Activated naive CD8-positive, alpha-beta T cell treated with anti-CD3 and anti-CD28 coated beads for 36 hours (primary cell): ENCODE measurements at regions not wholly inside any gene's neighbourhood (a gene's known extent, or its start where the extent isn't known, plus 50 kb on each side); places are given as distances from the start of the nearest gene placed in this dataset.
"Not testable (repeated sequence)": the region's sequence is repeated elsewhere in the genome, so short reads cannot be mapped to it uniquely, and the experiment has no call there.

Experiments used
- DNase-seq: peaks from one replicate; pipeline ENCODE4 v3.0.0; 2021
- H3K27ac Mint-ChIP-seq: one replicate; pipeline ENCODE4 v1.8.0; 2022; ENCODE audit warnings: mild to moderate bottlenecking, moderate library complexity, mixed read lengths
- H3K27me3 Mint-ChIP-seq: one replicate; pipeline ENCODE4 v1.8.0; 2022; ENCODE audit warnings: mild to moderate bottlenecking, mixed read lengths
- H3K36me3 Mint-ChIP-seq: one replicate; pipeline ENCODE4 v1.8.0; 2021; ENCODE audit warnings: mild to moderate bottlenecking, mixed read lengths
- H3K4me1 Mint-ChIP-seq: one replicate; pipeline ENCODE4 v1.8.0; 2021; ENCODE audit warnings: mixed read lengths
- H3K4me3 Mint-ChIP-seq: one replicate; pipeline ENCODE4 v1.8.0; 2022; ENCODE audit warnings: mild to moderate bottlenecking, moderate library complexity, mixed read lengths
- H3K9me3 Mint-ChIP-seq: one replicate; pipeline ENCODE4 v1.8.0; 2022; ENCODE audit warnings: mixed read lengths

DNA sequence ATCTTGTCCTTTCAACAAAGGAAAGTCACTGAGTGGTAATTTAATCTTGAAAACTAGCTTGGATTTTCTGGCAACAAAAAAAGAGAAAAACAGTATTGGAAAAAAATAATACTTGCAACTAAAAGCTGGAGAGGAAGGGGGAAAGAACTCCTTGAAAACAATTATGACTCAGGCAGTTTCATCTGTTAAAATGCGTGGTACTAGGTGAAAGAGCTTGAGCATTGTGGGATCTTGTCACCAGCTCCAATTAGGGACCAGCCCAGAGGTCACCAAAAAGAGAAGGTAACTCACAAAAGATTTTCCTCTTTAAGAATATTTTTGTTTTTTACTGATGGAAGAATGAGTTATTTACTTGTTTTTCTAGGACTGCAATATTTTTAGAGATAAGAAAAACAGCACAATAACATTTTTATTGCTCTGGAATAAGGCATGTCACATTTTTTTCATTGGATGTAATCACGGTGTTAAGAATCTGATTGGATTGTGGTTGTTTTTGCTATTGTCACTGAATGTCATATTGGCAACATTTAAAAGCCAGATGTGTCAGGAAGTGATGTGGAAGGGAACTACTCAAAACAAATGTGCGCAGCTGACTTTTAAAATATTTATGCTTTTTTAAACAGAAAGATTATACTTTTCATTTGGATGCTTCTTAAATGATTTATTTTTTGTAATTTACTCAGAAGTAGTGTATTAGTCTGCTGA is 78.5 kb upstream of the ADAMTS5 start:
- Mint-ChIP-seq H3K27ac (no peak overlapping the region), H3K36me3 (no peaks in the 10 kb centered on the region), H3K9me3 (no peaks in the 10 kb centered on the region), H3K4me3 (no peak overlapping the region), H3K4me1 (no peaks in the 10 kb centered on the region), H3K27me3 (no peaks in the 10 kb centered on the region)
- DNase-seq: no peak

DNA sequence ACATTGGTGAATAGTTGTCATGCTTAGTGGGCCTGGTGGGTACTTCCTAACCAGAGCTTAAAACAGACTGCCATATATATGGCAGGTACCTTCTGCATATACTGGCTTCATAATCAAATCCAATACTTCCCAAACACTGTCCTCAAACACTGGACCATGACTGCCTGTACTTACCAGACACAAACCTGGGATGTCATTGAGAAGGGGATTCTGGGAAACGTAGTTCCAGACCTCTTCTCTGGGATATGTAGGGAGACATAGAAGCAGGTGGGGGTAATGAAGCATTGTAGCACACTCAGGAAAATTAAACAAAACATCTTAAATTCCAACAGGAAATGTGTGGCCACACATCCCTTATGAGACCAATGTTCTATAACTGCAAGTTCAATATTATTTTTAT is 76.5 kb upstream of the ADAMTS5 start:
- Mint-ChIP-seq H3K27ac (no peak overlapping the region), H3K4me1 (no peaks in the 10 kb centered on the region), H3K36me3 (no peaks in the 10 kb centered on the region), H3K27me3 (no peaks in the 10 kb centered on the region), H3K9me3 (no peaks in the 10 kb centered on the region), H3K4me3 (no peak overlapping the region)
- DNase-seq: no peak

DNA sequence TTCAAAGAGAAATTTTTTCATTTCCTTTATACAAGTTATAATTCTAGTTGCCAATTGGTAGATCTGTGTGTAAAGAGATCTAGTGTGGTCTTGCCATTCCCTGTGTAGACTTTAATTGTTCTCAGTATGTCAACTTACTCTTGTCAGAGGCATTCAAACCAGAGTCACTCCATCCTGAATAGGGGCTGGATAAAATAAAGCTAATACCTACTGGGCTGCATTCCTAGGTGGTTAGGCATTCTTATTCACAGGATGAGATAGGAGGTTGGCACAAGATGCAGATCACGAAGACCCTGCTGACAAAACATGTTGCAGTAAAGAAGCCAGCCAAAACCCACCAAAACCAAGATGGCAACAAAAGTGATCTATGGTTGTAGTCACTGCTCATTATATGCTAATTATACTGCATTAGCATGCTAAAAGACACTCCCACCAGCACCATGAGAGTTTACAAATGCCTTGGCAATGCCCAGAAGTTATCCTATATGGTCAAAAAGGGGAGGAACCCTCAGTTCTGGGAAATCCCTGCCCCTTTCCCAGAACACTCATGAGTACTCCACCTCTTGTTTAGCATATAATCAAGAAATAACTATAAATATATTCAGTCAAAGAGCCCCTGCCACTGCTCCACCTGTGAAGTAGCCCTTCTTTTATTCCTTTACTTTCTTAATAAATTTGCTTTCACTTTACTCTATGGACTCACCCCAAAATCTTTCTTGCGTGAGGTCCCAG is 74.0 kb upstream of the ADAMTS5 start:
- DNase-seq: no peak
- Mint-ChIP-seq H3K4me3 (no peak overlapping the region), H3K27ac (no peak overlapping the region), H3K27me3 (no peaks in the 10 kb centered on the region), H3K4me1 (no peaks in the 10 kb centered on the region), H3K36me3 (no peaks in the 10 kb centered on the region), H3K9me3 (no peaks in the 10 kb centered on the region)

DNA sequence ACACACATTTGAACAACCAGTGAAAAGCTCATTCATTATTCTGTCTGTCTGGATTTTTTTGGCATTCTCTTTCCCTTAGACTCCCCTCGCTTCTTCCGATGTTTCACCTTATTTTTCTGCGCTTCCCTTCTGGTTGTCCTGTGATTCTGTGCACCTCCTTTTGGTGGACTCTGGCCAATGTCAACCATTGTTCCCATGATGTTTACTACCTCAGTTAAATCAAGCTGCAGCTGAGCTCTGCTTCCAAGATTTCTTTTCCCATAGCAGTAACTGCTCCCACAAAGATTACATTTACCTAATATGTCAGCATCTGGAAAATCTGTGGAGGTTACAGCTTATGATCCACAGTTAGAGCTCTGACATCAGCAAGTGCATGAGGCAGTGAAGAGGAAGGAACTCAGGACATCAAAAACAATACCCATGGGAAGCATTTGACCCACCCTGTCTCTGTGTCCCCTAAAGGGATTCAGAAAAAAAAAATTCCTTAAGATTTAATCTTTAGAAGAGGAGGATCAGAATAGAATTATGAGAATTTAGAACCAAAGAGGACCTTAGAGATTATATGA is 69.9 kb upstream of the ADAMTS5 start:
- Mint-ChIP-seq H3K27ac (no peak overlapping the region), H3K36me3 (no peaks in the 10 kb centered on the region), H3K4me1 (no peaks in the 10 kb centered on the region), H3K9me3 (no peaks in the 10 kb centered on the region), H3K4me3 (no peak overlapping the region), H3K27me3 (no peaks in the 10 kb centered on the region)
- no peak for DNase-seq

DNA sequence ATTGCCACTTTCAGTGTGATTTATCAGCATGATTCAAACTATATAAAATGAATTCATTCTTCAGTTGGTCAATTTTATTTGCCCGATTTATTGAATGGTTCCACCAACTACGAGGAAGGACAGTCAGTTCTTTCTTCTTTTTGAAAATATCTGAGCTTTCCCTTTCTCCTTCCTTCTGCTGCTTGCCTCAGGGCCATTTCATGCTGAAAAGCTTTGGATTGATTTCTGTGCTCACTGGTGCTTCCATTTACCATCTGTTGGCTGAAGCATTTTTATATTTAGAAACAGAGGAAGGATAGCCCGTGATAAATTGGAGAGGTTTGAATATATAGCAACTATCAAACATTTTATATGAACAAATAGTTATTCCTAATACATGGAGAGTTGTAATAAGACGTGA is 68.9 kb upstream of the ADAMTS5 start:
- DNase-seq: no peak
- Mint-ChIP-seq H3K27ac (no peak overlapping the region), H3K9me3 (no peaks in the 10 kb centered on the region), H3K27me3 (no peaks in the 10 kb centered on the region), H3K36me3 (no peaks in the 10 kb centered on the region), H3K4me3 (no peak overlapping the region), H3K4me1 (no peaks in the 10 kb centered on the region)

DNA sequence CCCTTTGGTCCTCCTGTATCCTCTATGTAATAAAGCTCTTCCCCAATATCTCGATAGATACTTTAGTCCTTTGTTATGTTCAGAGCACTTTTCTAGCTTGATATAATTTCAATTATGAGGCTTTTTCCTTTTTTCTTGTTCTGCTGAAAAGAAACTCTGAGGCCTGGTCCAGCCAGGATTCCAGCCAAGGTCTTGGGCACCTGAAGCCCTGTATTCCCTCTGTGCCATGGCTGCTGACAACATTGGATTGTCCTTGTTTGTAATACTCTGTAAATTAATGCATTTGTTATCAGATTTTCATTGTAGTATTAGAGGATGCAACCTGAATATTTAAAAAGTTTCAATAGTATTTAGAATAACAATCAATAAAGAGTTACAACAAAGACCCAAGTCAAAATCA is 67.9 kb upstream of the ADAMTS5 start:
- DNase-seq: no peak
- Mint-ChIP-seq H3K4me3 (no peak overlapping the region), H3K27ac (no peak overlapping the region), H3K4me1 (no peaks in the 10 kb centered on the region), H3K27me3 (no peaks in the 10 kb centered on the region), H3K9me3 (no peaks in the 10 kb centered on the region), H3K36me3 (no peaks in the 10 kb centered on the region)

DNA sequence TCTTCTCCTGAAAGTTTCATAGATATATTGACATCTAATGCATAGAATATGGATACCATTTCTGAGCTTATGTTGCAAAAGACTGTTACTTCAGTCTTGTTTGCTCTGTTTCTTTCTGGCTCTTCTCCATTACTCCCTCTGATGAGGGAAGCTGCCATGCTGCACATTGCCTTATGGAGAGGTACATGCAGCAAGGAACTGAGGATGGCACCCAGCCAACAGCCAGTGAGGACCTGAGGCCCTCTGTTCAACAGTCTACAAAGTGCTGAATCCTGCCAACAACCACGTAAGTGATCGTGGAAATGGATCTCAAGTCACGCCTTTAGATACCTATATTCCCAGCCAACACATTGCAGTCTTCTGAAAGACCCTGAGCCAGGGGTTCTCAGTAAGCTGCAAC is 66.6 kb upstream of the ADAMTS5 start:
- H3K36me3 Mint-ChIP-seq: no peaks in the 10 kb centered on the region
- no peaks in the 10 kb centered on the region for H3K27me3 Mint-ChIP-seq
- no peaks in the 10 kb centered on the region for H3K4me1 Mint-ChIP-seq
- no peaks in the 10 kb centered on the region for H3K9me3 Mint-ChIP-seq
- no peak overlapping the region for H3K4me3 Mint-ChIP-seq
- H3K27ac Mint-ChIP-seq: no peak overlapping the region
- DNase-seq: no peak

DNA sequence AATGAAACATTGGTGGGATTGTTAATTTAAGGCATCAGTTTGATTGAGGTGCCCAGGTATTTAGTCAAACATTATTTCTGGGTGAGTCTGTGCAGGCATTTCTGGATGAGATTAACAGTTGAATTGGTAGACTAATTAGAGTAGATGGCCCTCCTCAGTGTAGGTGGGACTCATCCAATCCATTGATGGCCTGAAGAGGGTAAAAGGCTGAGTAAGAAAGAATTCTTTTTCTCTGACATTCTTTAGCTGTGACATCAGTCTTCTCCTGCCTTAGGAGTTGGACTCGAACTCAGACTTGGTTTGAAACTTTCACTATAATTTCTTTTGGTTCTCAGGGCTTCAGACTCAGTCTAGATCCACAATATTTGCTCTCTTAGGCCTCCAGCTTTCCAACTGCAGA is 59.6 kb upstream of the ADAMTS5 start:
- H3K4me3 Mint-ChIP-seq: no peak overlapping the region
- no peaks in the 10 kb centered on the region for H3K9me3 Mint-ChIP-seq
- H3K36me3 Mint-ChIP-seq: no peaks in the 10 kb centered on the region
- peaks cover 5% of the 10 kb centered on the region for H3K27me3 Mint-ChIP-seq
- no peak overlapping the region for H3K27ac Mint-ChIP-seq
- DNase-seq: no peak
- no peaks in the 10 kb centered on the region for H3K4me1 Mint-ChIP-seq

DNA sequence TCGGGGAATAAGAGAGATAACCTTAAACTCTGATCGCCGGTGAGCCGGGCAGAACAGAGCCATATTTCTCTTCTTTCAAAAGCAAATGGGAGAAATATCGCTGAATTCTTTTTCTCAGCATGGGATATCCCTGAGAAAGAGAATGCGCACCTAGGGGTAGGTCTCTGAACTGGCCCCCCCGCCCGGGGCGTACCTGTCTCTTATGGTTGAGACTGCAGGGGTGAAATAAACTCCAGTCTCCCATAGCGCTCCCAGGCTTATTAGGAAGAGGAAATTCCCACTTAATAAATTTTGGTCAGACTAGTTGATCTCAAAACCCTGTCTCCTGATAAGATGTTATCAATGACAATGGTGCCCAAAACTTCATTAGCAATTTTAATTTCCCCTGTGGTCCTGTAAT is 58.8 kb upstream of the ADAMTS5 start:
- not testable (repeated sequence) for H3K27me3 Mint-ChIP-seq, H3K27ac Mint-ChIP-seq, H3K4me3 Mint-ChIP-seq, H3K36me3 Mint-ChIP-seq, H3K4me1 Mint-ChIP-seq, H3K9me3 Mint-ChIP-seq, DNase-seq

DNA sequence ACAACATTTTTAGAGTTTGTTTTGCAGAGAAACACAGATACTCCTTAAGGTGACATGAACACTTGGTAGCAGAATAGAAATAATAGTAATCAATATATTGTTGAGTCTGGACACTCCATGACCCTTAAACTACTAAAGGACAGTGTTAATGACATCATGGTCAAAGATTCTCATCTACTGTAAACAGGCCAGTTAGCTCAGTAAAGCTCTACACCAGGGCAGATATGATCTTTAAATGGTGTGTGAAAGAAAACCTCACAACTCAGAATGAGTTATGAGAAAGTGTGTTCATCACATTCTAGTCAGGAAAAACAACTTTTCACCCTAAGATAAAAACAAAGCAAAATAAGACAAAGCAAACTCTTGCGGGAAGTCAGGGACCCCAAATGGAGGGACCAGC is 58.1 kb upstream of the ADAMTS5 start:
- no peaks in the 10 kb centered on the region for H3K36me3 Mint-ChIP-seq
- DNase-seq: no peak
- no peak overlapping the region for H3K27ac Mint-ChIP-seq
- H3K4me1 Mint-ChIP-seq: no peaks in the 10 kb centered on the region
- H3K27me3 Mint-ChIP-seq: peaks cover 5% of the 10 kb centered on the region
- no peak overlapping the region for H3K4me3 Mint-ChIP-seq
- no peaks in the 10 kb centered on the region for H3K9me3 Mint-ChIP-seq

DNA sequence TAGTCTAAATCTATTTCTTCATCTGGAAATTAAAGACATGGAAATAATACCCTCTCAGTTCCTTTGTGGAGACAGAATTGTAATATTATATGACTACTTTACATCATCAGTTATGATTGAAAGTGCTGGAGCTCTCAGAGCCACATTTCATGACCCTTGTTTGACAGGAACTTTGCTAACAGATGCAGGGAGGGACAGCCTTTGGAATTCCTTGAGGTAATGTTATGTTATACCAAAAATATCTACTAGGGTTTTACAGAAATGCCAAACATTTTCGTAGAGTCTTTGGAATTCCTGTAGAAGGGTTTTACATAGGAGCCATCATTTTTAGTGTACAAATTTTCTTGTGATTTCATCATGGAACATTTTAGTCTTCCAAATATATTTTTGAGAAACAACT is 57.4 kb upstream of the ADAMTS5 start:
- Mint-ChIP-seq H3K36me3 (no peaks in the 10 kb centered on the region), H3K27me3 (peaks cover 10% of the 10 kb centered on the region), H3K4me1 (no peaks in the 10 kb centered on the region), H3K27ac (no peak overlapping the region), H3K9me3 (no peaks in the 10 kb centered on the region), H3K4me3 (no peak overlapping the region)
- DNase-seq: no peak

DNA sequence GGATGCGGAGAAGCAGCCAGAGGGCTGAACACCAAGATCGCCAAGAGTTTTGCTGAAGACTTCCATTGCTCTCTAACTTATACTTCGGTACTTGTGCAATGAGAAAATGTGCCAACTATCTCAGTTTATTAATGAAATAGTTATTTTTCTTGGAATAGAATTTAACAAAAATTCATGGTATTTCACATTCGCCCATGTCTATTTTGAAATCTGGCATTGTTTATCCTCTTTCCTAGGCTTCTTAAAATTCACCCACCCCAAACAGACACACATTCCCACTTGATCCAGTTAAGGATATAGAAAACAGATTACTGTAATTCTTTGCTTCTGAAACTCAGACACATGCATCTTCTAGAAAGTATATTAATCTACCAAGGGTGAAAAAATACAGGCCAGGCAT is 56.3 kb upstream of the ADAMTS5 start:
- Mint-ChIP-seq H3K36me3 (no peaks in the 10 kb centered on the region), H3K27me3 (peaks cover 11% of the 10 kb centered on the region), H3K9me3 (no peaks in the 10 kb centered on the region), H3K27ac (no peak overlapping the region), H3K4me3 (no peak overlapping the region), H3K4me1 (no peaks in the 10 kb centered on the region)
- no peak for DNase-seq

DNA sequence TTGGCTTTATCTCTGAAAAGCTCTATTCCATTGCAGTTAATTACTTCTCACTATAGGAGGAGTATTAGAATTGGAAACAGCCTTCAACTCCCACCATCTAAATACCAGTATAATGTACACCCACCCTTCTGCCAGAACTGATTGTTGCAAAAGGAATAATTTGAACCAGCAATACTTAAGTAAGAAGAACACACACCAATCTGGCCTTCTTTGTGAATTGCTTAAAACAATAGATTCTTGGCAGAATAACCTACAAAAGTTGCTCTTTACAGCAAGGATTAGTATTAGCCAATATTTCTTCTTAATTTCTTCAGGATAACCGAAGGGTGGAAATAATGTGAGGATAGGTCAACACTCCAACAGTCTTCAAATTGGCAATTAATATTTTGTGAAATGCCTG is 54.9 kb upstream of the ADAMTS5 start:
- peaks cover 11% of the 10 kb centered on the region for H3K27me3 Mint-ChIP-seq
- DNase-seq: no peak
- no peak overlapping the region for H3K4me3 Mint-ChIP-seq
- H3K27ac Mint-ChIP-seq: no peak overlapping the region
- no peaks in the 10 kb centered on the region for H3K9me3 Mint-ChIP-seq
- H3K36me3 Mint-ChIP-seq: no peaks in the 10 kb centered on the region
- no peaks in the 10 kb centered on the region for H3K4me1 Mint-ChIP-seq

DNA sequence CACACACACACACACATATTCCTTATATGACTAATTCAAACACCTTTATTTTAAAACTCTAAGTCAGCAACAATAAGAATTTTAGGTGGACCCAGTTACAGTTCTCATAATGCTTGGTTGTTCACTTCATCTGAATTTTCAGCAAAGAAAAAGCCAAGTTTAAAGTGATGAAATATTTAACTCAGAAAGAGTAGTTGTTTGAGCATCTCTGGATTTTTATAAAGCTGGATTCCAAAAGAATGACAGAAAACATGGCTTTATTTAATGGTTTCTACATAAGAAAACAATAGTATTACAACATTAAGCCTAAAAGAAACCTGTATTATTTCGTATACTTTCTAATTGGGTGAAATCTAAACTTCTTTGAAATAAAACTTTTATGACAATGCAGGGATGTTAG is 54.2 kb upstream of the ADAMTS5 start:
- Mint-ChIP-seq H3K4me3 (no peak overlapping the region), H3K27ac (no peak overlapping the region), H3K9me3 (no peaks in the 10 kb centered on the region), H3K27me3 (peaks cover 11% of the 10 kb centered on the region), H3K4me1 (no peaks in the 10 kb centered on the region), H3K36me3 (no peaks in the 10 kb centered on the region)
- no peak for DNase-seq

DNA sequence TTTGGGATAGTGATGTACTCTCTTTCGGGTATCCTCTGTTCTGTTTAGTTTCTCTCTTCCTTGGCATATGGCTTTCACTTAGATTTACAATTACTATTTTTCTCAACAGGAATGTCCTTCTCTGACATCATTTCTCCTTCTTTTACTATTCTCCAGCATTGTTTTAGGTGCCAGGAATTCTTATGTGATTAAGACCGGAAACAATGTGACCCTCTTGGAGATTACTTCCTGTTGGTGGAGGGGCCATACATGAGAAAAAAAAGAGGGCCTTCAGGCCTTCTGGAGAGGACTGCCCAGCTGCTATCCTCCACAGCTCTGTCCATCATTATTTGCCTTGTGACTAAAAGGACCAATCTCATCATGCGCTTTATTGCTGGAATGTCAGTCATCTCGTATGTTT is 50.4 kb upstream of the ADAMTS5 start:
- no peaks in the 10 kb centered on the region for H3K9me3 Mint-ChIP-seq
- H3K4me1 Mint-ChIP-seq: no peaks in the 10 kb centered on the region
- no peak overlapping the region for H3K4me3 Mint-ChIP-seq
- H3K27ac Mint-ChIP-seq: no peak overlapping the region
- H3K27me3 Mint-ChIP-seq: peaks cover 6% of the 10 kb centered on the region
- no peak for DNase-seq
- no peaks in the 10 kb centered on the region for H3K36me3 Mint-ChIP-seq
